Breast epithelium (tissue), 4 donors: ENCODE measurements at regions not wholly inside any gene's neighbourhood (a gene's known extent, or its start where the extent isn't known, plus 50 kb on each side); places are given as distances from the start of the nearest gene placed in this dataset.

Source experiments
- DNase-seq, 2 donors: peaks; one replicate each; pipeline ENCODE4 v3.0.0-alpha.2; 2019; ENCODE audit warnings: low spot score in 2 of 2
- H3K27ac ChIP-seq, 2 donors: fragments of 200-600 bp; sonication (generic) in 1 of 2; one replicate each; pipeline ENCODE4 v1.5.1; 2016 to 2019; ENCODE audit warnings: mild to moderate bottlenecking in 1 of 2
- H3K27me3 ChIP-seq, 2 donors: fragments of 200-600 bp; sonication (generic) in 1 of 2; one replicate each; pipeline versions ENCODE4 v1.5.1 to v1.6.0; 2017 to 2019; ENCODE audit warnings: control low read depth in 1 of 2, mild to moderate bottlenecking in 1 of 2
- H3K36me3 ChIP-seq: fragments of 200-600 bp; one replicate; pipeline ENCODE4 v1.5.1; 2019
- H3K4me1 ChIP-seq, 2 donors: fragments of 200-600 bp; sonication (generic); one replicate each; pipeline ENCODE4 v1.5.1; 2016 to 2019; ENCODE audit warnings: control low read depth in 1 of 2
- H3K4me3 ChIP-seq, 3 donors: fragments of 200-600 bp; sonication (generic); 1 replicate in 2 of 3; 2 replicates in 1 of 3; pipeline ENCODE4 v1.5.1; 2016 to 2019; ENCODE audit warnings: mild to moderate bottlenecking in 3 of 3, moderate library complexity in 2 of 3
- H3K9me3 ChIP-seq, 2 donors: fragments of 200-600 bp; sonication (generic) in 1 of 2; one replicate each; pipeline ENCODE4 v1.5.1; 2016 to 2019; ENCODE audit warnings: control low read depth in 1 of 2
- POLR2A ChIP-seq: fragments of 450-650 bp; IDR thresholded peaks from one replicate; pipeline ENCODE4 v1.6.1; 2016; ENCODE audit warnings: antibody characterized with exemption, mild to moderate bottlenecking, moderate library complexity
- POLR2AphosphoS5 ChIP-seq, 3 donors: sonication (generic); formaldehyde crosslinking; IDR thresholded peaks; one replicate each; pipeline ENCODE4 v1.6.1; 2017; ENCODE audit warnings: antibody characterized with exemption in 3 of 3
- intact Hi-C: fragments of 100-400 bp; cut with DNase I; formaldehyde crosslinking; loops from one replicate; pipeline ENCODE4 v1.15.1; 2023; ENCODE audit warnings: low total_unique reads
- TF ChIP-seq, protein P1 (sequence below), 3 donors: fragments of 450-650 bp; IDR thresholded peaks; one replicate each; pipeline ENCODE4 v1.5.1; 2016 to 2017; ENCODE audit warnings: antibody characterized with exemption in 3 of 3, mild to moderate bottlenecking in 3 of 3, moderate library complexity in 3 of 3

DNA sequence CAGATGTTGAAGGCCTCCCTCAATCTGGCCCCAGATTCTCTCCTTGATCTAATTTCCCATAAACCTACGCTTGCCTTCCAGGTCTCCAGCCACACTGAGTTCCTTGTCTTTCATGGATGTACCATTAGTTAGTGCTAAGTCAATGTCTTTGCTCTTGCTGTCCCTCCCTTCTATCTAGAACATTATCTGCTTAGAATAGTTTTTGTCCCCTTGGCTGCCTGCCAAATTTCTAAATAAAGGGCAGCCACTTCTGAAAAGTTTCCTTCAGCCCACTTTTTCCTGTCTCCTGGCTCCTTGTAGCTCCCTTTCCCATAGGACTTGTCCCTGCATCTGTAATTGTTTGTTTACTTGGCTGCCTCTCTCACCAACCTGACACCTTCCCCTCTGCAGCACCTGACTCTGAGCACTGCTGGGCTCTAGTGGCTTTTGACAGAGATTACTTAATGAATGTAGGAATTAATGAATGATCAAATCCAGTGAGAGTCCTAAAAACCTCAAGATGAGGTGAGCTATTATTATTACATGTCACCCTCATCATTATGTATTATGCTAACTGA is 58.3 kb downstream of the CXCL12 start:
- TF ChIP-seq, protein P1, sequence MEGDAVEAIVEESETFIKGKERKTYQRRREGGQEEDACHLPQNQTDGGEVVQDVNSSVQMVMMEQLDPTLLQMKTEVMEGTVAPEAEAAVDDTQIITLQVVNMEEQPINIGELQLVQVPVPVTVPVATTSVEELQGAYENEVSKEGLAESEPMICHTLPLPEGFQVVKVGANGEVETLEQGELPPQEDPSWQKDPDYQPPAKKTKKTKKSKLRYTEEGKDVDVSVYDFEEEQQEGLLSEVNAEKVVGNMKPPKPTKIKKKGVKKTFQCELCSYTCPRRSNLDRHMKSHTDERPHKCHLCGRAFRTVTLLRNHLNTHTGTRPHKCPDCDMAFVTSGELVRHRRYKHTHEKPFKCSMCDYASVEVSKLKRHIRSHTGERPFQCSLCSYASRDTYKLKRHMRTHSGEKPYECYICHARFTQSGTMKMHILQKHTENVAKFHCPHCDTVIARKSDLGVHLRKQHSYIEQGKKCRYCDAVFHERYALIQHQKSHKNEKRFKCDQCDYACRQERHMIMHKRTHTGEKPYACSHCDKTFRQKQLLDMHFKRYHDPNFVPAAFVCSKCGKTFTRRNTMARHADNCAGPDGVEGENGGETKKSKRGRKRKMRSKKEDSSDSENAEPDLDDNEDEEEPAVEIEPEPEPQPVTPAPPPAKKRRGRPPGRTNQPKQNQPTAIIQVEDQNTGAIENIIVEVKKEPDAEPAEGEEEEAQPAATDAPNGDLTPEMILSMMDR (IDR thresholded peaks at IDR 0.05): no peak
- TF ChIP-seq POLR2A (no peak), POLR2AphosphoS5 (IDR thresholded peaks at IDR 0.05) (no peak)
- no peak overlapping the region for H3K4me3 ChIP-seq
- DNase-seq: no peak

DNA sequence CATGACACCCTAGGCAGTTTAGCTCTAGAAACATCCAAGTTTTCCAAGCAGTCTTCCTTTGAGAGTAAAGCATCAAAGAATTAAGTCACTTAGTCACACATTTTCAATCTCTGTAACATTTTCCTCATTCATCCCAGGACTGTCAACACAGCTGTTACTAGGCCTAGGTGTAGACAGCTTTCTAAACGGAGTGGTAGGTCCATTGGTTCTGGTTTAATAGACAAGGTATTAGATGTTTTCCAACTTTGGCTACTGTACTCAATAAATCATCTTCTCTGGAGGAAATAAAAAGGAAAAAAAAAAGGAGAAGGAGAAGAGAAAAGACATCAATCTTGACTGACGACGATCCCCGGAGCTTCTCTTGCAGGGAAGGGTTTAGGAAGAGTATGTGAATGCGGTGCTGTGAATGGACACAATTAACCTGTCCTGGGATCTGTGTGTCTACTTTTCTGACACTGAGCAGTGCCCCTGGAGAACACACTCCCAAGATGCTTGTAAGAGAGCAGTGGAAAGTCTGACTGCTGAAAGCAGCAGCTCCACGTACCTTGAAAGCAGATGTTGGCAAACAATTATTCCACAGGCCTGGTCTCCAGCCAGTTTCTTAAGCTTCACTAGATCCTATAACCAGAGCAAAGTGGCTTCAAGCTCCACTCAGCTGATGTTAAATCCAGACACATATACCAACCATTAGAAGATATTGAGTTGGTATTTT is 59.1 kb downstream of the CXCL12 start:
- Histone ChIP-seq H3K4me1 (no peaks in the 10 kb centered on the region), H3K9me3 (no peaks in the 10 kb centered on the region), H3K4me3 (no peak overlapping the region), H3K36me3 (no peaks in the 10 kb centered on the region), H3K27ac (no peak overlapping the region), H3K27me3 (no peaks in the 10 kb centered on the region)
- intact Hi-C loops: no loop called here
- TF ChIP-seq POLR2A (no peak), POLR2AphosphoS5 (IDR thresholded peaks at IDR 0.05) (no peak)
- TF ChIP-seq, protein P1 (IDR thresholded peaks at IDR 0.05): no peak
- DNase-seq: no peak

More for the DNA sequence above, 58.3 kb downstream of the CXCL12 start:
- Histone ChIP-seq H3K36me3 (no peaks in the 10 kb centered on the region), H3K27me3 (no peaks in the 10 kb centered on the region), H3K9me3 (no peaks in the 10 kb centered on the region), H3K4me1 (no peaks in the 10 kb centered on the region), H3K27ac (no peak overlapping the region)
- intact Hi-C loops: no loop called here

DNA sequence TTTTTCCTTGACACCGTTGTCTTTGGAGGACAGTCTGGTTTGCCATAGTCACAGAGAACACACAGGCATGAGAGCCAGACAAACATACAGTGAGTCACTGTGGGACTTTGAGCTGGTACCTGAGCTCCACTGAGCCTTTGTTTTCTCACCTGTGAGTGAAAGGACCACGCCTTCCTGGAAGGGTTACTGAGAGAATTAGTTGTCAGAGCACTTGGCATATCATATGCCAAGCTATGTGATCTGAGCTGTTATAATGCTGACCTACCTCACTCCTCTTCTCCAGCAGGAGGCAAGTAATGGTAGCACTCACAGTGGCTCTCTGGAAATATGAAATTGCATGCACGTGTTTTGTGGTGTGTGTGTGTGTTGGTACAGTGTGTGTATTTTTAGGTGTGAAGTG is 59.7 kb downstream of the CXCL12 start:
- no peak for DNase-seq
- no peaks in the 10 kb centered on the region for H3K36me3 ChIP-seq
- H3K4me3 ChIP-seq: no peak overlapping the region
- H3K4me1 ChIP-seq: no peaks in the 10 kb centered on the region
- no peak overlapping the region for H3K27ac ChIP-seq
- no peaks in the 10 kb centered on the region for H3K9me3 ChIP-seq
- H3K27me3 ChIP-seq: no peaks in the 10 kb centered on the region
- no peak for TF ChIP-seq POLR2A
- no peak for TF ChIP-seq POLR2AphosphoS5 (IDR thresholded peaks at IDR 0.05)
- TF ChIP-seq, protein P1 (IDR thresholded peaks at IDR 0.05): no peak
- intact Hi-C loops: no loop called here

DNA sequence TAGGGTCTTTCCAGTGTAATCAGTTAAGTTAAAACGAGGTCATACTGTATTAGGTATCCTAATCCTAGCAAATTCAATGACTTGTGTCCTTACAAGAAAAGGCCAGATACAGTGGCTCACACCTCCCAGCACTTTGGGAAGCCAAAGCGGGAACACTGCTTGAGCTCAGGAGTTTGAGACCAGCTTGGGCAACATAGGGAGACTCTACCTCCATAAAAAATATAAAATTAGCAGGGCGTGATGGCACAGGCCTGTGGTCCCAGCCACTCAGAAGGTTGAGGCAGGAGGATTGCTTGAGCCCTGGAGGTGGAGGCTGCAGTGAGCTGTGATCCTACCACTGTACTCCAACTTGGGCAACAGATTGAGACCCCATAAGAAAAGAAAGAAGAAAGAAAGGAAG is 61.1 kb downstream of the CXCL12 start:
- no peak overlapping the region for H3K27ac ChIP-seq
- intact Hi-C loops: no loop called here
- no peak for TF ChIP-seq POLR2A
- TF ChIP-seq POLR2AphosphoS5 (IDR thresholded peaks at IDR 0.05): no peak
- TF ChIP-seq, protein P1 (IDR thresholded peaks at IDR 0.05): no peak
- no peak overlapping the region for H3K4me3 ChIP-seq
- no peaks in the 10 kb centered on the region for H3K9me3 ChIP-seq
- DNase-seq: no peak
- no peaks in the 10 kb centered on the region for H3K4me1 ChIP-seq
- no peaks in the 10 kb centered on the region for H3K36me3 ChIP-seq
- no peaks in the 10 kb centered on the region for H3K27me3 ChIP-seq

DNA sequence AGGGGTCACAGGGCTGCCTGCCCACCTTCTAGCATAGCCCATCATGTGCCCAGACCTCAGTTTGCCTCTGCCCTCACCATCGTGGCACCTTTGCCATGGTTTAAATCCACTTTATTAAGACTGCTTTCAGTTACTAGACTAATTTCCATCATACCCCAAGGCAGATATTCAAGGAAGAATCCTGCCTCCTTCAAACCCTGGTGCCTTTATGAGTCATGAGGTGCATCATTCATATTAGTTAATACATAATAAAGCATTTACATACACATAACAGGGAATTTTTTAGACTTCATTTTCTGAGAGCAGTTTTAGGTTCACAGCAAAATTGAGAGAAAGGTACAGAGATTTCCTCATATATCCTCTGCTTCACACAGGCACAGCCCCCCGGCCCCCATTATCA is 62.8 kb downstream of the CXCL12 start:
- TF ChIP-seq POLR2AphosphoS5 (IDR thresholded peaks at IDR 0.05) (no peak), POLR2A (no peak)
- TF ChIP-seq, protein P1 (IDR thresholded peaks at IDR 0.05): no peak
- Histone ChIP-seq H3K9me3 (no peaks in the 10 kb centered on the region), H3K4me1 (no peaks in the 10 kb centered on the region), H3K27ac (no peak overlapping the region), H3K27me3 (no peaks in the 10 kb centered on the region), H3K36me3 (no peaks in the 10 kb centered on the region), H3K4me3 (no peak overlapping the region)
- DNase-seq: no peak
- intact Hi-C loops: no loop called here
